ENCODE measurements at regions not wholly inside any gene's neighbourhood (a gene's known extent, or its start where the extent isn't known, plus 50 kb on each side); places are given as distances from the start of the nearest gene placed in this dataset.

DNA sequence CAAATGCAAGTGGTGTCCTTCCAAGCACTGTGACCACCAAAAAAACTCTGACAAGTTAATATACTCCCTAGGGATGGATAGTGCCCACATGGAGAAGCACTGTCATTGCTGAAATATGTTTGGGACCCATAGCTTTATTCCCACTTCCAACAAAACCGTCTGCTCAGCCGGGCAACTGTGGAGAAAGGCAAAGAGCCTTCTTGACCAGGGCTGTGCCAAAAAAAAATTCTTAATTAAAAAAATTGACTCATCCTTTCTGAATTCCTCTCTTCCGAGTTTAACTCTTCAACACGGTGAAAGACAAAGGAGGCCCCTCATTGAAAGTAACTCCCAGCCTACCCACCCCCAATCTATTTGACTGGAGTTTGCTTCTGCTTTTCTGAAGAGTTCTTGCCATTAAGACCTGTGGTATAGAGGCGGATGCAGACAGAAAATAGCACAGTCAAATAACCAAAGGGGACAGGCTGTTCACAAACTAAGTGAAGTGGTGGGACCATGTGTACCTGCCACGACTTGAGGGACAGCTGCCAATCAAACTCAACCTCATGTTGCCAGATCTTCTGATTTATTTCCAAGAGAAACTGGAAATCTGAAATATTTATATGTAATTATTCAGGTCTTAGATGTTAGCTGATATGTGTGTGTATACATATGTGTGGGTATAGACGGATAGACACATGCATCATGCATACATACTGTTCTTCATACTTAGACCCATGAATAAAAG lies 135.4 kb upstream of the PFN2 start:
- Histone ChIP-seq H3K36me3 (replicated peaks in 1 of 2; ENCODE audit: control extremely low read depth in 1 of 2, control insufficient read depth in 1 of 2, extremely low read depth in 1 of 2, insufficient read depth in 2 of 2, low read length in 1 of 2) (no peaks in the 10 kb centered on the region), H2AFZ (ENCODE audit: insufficient read depth, low read depth, low read length, poor library complexity, severe bottlenecking) (no peak overlapping the region), H3K4me2 (replicated peaks; ENCODE audit: low read depth, low read length, poor library complexity, severe bottlenecking) (no peak overlapping the region), H3K9ac (ENCODE audit: low read length) (no peak overlapping the region), H3K4me3 (ENCODE audit: control extremely low read depth in 1 of 5, extremely low read depth in 1 of 5, insufficient read depth in 1 of 5, low read depth in 2 of 5, low read length in 4 of 5) (no peak overlapping the region), H3K79me2 (ENCODE audit: control insufficient read depth, insufficient read depth, low read length) (no peaks in the 10 kb centered on the region), H3K9me3 (ENCODE audit: control extremely low read depth in 1 of 3, control insufficient read depth in 2 of 3, insufficient read depth in 1 of 3, low read length in 2 of 3) (no peaks in the 10 kb centered on the region), H3K27me3 (replicated peaks in 1 of 4; ENCODE audit: control extremely low read depth in 1 of 4, control insufficient read depth in 3 of 4, insufficient read depth in 4 of 4, low read length in 3 of 4) (no peaks in the 10 kb centered on the region), H3K4me1 (ENCODE audit: control insufficient read depth in 2 of 2, insufficient read depth in 2 of 2, low read length in 2 of 2) (no peaks in the 10 kb centered on the region), H4K20me1 (ENCODE audit: control insufficient read depth, insufficient read depth, low read length, poor library complexity, severe bottlenecking) (no peaks in the 10 kb centered on the region), H3K27ac (ENCODE audit: low read length in 2 of 2) (no peak overlapping the region)
- DNase-seq (no peak), ATAC-seq (ENCODE audit: low read depth) (no peak)
- POLR2A ChIA-PET, result no interaction called here
- intact Hi-C loops (cut with micrococcal nuclease), result no loop called here
- WGBS (ENCODE audit: insufficient coverage), result 71% methylated on average over 5 of the region's 7 CpGs
- Mint-ChIP-seq H3K9me3 (ENCODE audit: insufficient read depth) (peaks cover 2% of the 10 kb centered on the region), H3K27ac (no peak overlapping the region), H3K27me3 (peaks cover 5% of the 10 kb centered on the region), H3K4me3 (no peak overlapping the region), H3K4me1 (no peaks in the 10 kb centered on the region)
- no peak for TF ChIP-seq EZH2 (IDR thresholded peaks at IDR 0.05; ENCODE audit: borderline replicate concordance, insufficient read depth, low read depth, low read length, poor library complexity, severe bottlenecking)
- TF ChIP-seq, protein P1, sequence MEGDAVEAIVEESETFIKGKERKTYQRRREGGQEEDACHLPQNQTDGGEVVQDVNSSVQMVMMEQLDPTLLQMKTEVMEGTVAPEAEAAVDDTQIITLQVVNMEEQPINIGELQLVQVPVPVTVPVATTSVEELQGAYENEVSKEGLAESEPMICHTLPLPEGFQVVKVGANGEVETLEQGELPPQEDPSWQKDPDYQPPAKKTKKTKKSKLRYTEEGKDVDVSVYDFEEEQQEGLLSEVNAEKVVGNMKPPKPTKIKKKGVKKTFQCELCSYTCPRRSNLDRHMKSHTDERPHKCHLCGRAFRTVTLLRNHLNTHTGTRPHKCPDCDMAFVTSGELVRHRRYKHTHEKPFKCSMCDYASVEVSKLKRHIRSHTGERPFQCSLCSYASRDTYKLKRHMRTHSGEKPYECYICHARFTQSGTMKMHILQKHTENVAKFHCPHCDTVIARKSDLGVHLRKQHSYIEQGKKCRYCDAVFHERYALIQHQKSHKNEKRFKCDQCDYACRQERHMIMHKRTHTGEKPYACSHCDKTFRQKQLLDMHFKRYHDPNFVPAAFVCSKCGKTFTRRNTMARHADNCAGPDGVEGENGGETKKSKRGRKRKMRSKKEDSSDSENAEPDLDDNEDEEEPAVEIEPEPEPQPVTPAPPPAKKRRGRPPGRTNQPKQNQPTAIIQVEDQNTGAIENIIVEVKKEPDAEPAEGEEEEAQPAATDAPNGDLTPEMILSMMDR (IDR thresholded peaks at IDR 0.05), result no peak
- CTCF ChIA-PET, result no interaction called here

DNA sequence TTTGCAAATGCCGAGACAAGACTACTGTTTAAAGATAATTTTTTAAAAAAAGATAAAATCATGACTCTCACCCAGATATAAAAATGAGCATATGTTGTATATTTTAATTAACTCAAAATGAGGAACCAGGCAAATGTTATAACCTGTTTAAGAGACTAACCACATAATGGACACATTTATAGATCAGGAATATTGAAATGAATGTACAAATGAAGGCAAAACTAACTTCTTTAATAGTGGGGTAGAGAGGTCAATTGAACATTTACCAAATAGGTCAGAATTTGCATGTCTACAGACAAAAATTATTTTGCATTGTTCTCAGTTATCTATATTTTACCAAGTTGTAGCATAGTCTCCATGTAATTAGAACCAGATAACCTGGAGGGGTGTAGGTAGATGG lies 134.3 kb upstream of the PFN2 start:
- H3K9me3 Mint-ChIP-seq (ENCODE audit: insufficient read depth), result peaks cover 2% of the 10 kb centered on the region
- H3K4me1 Mint-ChIP-seq, result no peaks in the 10 kb centered on the region
- no CpG with 5 or more reads among the region's 1 CpG for WGBS (ENCODE audit: insufficient coverage)
- no peak overlapping the region for H3K27ac Mint-ChIP-seq
- Histone ChIP-seq H4K20me1 (ENCODE audit: control insufficient read depth, insufficient read depth, low read length, poor library complexity, severe bottlenecking) (no peaks in the 10 kb centered on the region), H3K4me1 (ENCODE audit: control insufficient read depth in 2 of 2, insufficient read depth in 2 of 2, low read length in 2 of 2) (no peaks in the 10 kb centered on the region), H3K9me3 (ENCODE audit: control extremely low read depth in 1 of 3, control insufficient read depth in 2 of 3, insufficient read depth in 1 of 3, low read length in 2 of 3) (no peaks in the 10 kb centered on the region), H3K27me3 (replicated peaks in 1 of 4; ENCODE audit: control extremely low read depth in 1 of 4, control insufficient read depth in 3 of 4, insufficient read depth in 4 of 4, low read length in 3 of 4) (no peaks in the 10 kb centered on the region), H3K4me3 (ENCODE audit: control extremely low read depth in 1 of 5, extremely low read depth in 1 of 5, insufficient read depth in 1 of 5, low read depth in 2 of 5, low read length in 4 of 5) (no peak overlapping the region), H3K4me2 (replicated peaks; ENCODE audit: low read depth, low read length, poor library complexity, severe bottlenecking) (no peak overlapping the region), H2AFZ (ENCODE audit: insufficient read depth, low read depth, low read length, poor library complexity, severe bottlenecking) (no peak overlapping the region), H3K27ac (ENCODE audit: low read length in 2 of 2) (no peak overlapping the region), H3K36me3 (replicated peaks in 1 of 2; ENCODE audit: control extremely low read depth in 1 of 2, control insufficient read depth in 1 of 2, extremely low read depth in 1 of 2, insufficient read depth in 2 of 2, low read length in 1 of 2) (no peaks in the 10 kb centered on the region), H3K9ac (ENCODE audit: low read length) (no peak overlapping the region), H3K79me2 (ENCODE audit: control insufficient read depth, insufficient read depth, low read length) (no peaks in the 10 kb centered on the region)
- intact Hi-C loops (cut with micrococcal nuclease), result no loop called here
- peaks cover 5% of the 10 kb centered on the region for H3K27me3 Mint-ChIP-seq
- ATAC-seq (ENCODE audit: low read depth) (no peak), DNase-seq (no peak)
- CTCF ChIA-PET, result no interaction called here
- POLR2A ChIA-PET, result no interaction called here
- TF ChIP-seq, protein P1 (IDR thresholded peaks at IDR 0.05), result no peak
- TF ChIP-seq EZH2 (IDR thresholded peaks at IDR 0.05; ENCODE audit: borderline replicate concordance, insufficient read depth, low read depth, low read length, poor library complexity, severe bottlenecking), result no peak
- H3K4me3 Mint-ChIP-seq, result no peak overlapping the region
